Activated naive CD4-positive, alpha-beta T cell treated with anti-CD3 and anti-CD28 coated beads, Interleukin-2, amount 50 U/mL, for 24 hours (primary cell): ENCODE measurements at regions not wholly inside any gene's neighbourhood (a gene's known extent, or its start where the extent isn't known, plus 50 kb on each side); places are given as distances from the start of the nearest gene placed in this dataset.

ENCODE experiments used
- H3K27ac Mint-ChIP-seq: one replicate; pipeline ENCODE4 v1.8.0; 2021; ENCODE audit warnings: mild to moderate bottlenecking, mixed read lengths
- H3K27me3 Mint-ChIP-seq: one replicate; pipeline ENCODE4 v1.8.0; 2021; ENCODE audit warnings: mixed read lengths
- H3K36me3 Mint-ChIP-seq: one replicate; pipeline ENCODE4 v1.8.0; 2021; ENCODE audit warnings: mixed read lengths
- H3K4me1 Mint-ChIP-seq: one replicate; pipeline ENCODE4 v1.8.0; 2021; ENCODE audit warnings: mixed read lengths
- H3K4me3 Mint-ChIP-seq: one replicate; pipeline ENCODE4 v1.8.0; 2021; ENCODE audit warnings: mild to moderate bottlenecking, mixed read lengths
- H3K9me3 Mint-ChIP-seq: one replicate; pipeline ENCODE4 v1.8.0; 2021; ENCODE audit warnings: mixed read lengths

DNA sequence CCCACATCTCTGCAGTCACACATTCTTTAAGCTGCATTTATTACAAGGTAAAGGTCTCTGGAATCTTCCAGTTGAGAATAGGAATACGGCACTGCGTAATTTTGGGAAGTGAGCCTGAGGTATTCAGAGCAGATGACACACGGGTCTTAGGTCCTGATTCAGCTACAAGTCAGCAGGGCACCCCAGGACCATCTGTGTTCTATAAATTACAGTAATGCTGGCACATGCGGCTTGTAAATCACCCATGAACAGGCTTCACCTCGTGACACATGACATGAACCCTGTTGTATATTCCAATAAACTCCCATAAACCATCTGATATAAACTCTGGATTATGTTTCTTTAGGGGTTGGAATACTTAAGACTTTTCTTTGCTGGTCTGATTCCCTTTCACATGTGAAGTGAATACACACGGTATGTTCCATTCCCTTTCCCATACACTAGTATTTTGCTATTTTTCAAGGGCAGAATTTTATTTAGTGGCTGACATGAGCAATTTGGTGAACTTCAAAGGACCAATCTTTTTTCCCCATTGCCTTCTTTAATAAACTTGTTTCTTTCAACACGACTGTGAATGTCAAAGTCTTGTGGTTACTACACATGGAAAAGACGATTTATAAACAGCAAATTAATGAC is 298.6 kb downstream of the MEIS1 start:
- no peaks in the 10 kb centered on the region for H3K9me3 Mint-ChIP-seq
- no peak overlapping the region for H3K27ac Mint-ChIP-seq
- no peaks in the 10 kb centered on the region for H3K27me3 Mint-ChIP-seq
- no peaks in the 10 kb centered on the region for H3K4me1 Mint-ChIP-seq
- no peaks in the 10 kb centered on the region for H3K36me3 Mint-ChIP-seq
- no peak overlapping the region for H3K4me3 Mint-ChIP-seq

DNA sequence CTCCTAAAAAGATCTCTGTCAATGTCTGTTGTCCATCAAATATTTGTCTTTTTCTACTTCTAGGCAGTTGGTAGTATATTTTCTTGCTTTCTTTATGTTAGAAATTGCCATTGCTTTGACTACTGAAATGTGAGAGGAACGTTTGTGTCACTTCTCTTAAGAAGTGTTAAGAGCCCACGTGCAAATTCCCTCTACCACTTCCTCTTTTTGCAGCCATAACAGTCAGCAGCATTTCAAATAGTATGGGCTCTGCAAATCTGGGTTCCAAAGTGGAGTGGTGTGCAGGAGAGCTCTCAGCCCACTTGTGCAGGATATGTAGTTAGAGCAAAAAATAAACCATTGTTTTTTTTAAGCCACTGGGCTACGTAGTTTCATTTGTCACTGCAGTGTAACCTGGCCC is 314.0 kb downstream of the MEIS1 start:
- Mint-ChIP-seq H3K4me3 (no peak overlapping the region), H3K4me1 (no peaks in the 10 kb centered on the region), H3K36me3 (no peaks in the 10 kb centered on the region)

GRCh38 chr2:66749566-66749965 is 314.6 kb downstream of the MEIS1 start:
- H3K27ac Mint-ChIP-seq = no peak overlapping the region
- H3K9me3 Mint-ChIP-seq = peaks cover 6% of the 10 kb centered on the region
- no peaks in the 10 kb centered on the region for H3K36me3 Mint-ChIP-seq

More for the DNA sequence above, 314.0 kb downstream of the MEIS1 start:
- H3K27ac Mint-ChIP-seq = no peak overlapping the region
- no peaks in the 10 kb centered on the region for H3K27me3 Mint-ChIP-seq
- peaks cover 3% of the 10 kb centered on the region for H3K9me3 Mint-ChIP-seq

DNA sequence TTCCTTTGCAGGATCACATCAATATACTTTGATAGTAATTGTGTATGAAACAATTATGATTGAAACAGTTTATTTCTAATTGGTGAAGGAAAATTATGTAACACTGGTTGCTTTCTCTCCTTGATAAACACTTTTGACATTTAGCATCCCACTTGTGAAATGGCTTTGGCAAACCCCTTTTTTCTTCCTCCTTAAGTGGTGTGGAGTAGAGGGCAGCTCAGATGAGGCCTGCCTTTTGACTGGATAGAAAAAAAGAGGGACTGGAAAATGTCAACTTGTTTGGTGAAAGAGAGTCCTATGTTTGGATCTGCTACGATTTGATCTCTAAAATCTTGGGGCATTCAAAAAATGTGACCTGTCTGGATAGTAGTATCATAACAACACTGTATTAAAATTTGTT is 318.3 kb downstream of the MEIS1 start:
- Mint-ChIP-seq H3K27me3 (peaks cover 2% of the 10 kb centered on the region), H3K9me3 (peaks cover 6% of the 10 kb centered on the region), H3K36me3 (no peaks in the 10 kb centered on the region), H3K27ac (no peak overlapping the region), H3K4me1 (no peaks in the 10 kb centered on the region), H3K4me3 (no peak overlapping the region)

More at GRCh38 chr2:66749566-66749965, 314.6 kb downstream of the MEIS1 start:
- H3K4me1 Mint-ChIP-seq = no peaks in the 10 kb centered on the region
- H3K4me3 Mint-ChIP-seq = no peak overlapping the region
- H3K27me3 Mint-ChIP-seq = no peaks in the 10 kb centered on the region

DNA sequence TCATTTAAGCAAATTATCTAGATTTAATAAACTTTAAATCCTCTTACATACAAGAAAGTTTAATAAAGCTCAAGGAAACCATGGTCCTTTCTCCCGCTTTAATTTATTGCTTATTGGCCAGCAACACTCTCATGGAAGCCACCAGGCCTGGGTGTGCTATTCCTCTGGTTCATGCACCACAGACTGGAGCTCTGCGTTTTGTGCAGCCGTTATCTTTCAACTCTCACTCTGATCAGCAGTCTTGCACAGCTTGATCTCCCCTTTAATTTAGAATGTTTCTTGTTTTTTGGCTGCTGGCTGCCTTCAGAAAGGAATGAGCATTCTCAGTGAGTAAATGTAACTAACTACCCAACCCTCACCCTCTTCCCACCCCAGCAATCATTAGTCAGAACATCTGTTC is 318.7 kb downstream of the MEIS1 start:
- H3K27ac Mint-ChIP-seq = no peak overlapping the region
- H3K4me3 Mint-ChIP-seq = no peak overlapping the region
- H3K27me3 Mint-ChIP-seq = peaks cover 2% of the 10 kb centered on the region
- peaks cover 6% of the 10 kb centered on the region for H3K9me3 Mint-ChIP-seq
- no peaks in the 10 kb centered on the region for H3K4me1 Mint-ChIP-seq
- H3K36me3 Mint-ChIP-seq = no peaks in the 10 kb centered on the region

- H3K4me3 Mint-ChIP-seq = no peak overlapping the region
- H3K4me1 Mint-ChIP-seq = no peaks in the 10 kb centered on the region
- peaks cover 2% of the 10 kb centered on the region for H3K27me3 Mint-ChIP-seq
- H3K9me3 Mint-ChIP-seq = peaks cover 6% of the 10 kb centered on the region
- H3K27ac Mint-ChIP-seq = no peak overlapping the region
- no peaks in the 10 kb centered on the region for H3K36me3 Mint-ChIP-seq
Measured at GRCh38 chr2:66755974-66756373, 321.0 kb downstream of the MEIS1 start.

DNA sequence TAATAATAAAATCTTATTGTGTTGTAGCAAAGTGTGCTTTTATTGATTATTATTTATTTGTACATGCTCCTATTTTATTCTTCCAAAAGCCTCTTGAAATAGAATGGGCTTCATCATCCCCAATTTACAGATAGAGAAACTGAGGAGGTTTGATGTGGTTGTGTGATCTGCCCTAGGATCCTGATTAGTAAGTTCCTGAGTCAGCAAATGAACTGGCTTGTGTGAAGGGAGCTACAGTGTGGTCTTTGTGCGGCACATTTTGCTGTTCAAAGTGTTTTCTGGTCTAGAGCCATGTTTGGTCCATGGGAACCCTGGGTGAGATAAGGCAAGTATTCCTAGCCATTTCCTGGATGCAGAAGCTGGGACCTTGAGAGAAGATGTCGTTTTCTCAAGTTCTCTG is 326.9 kb downstream of the MEIS1 start:
- Mint-ChIP-seq H3K27me3 (no peaks in the 10 kb centered on the region), H3K4me3 (no peak overlapping the region), H3K36me3 (no peaks in the 10 kb centered on the region), H3K27ac (no peak overlapping the region), H3K4me1 (no peaks in the 10 kb centered on the region), H3K9me3 (peaks cover 6% of the 10 kb centered on the region)

DNA sequence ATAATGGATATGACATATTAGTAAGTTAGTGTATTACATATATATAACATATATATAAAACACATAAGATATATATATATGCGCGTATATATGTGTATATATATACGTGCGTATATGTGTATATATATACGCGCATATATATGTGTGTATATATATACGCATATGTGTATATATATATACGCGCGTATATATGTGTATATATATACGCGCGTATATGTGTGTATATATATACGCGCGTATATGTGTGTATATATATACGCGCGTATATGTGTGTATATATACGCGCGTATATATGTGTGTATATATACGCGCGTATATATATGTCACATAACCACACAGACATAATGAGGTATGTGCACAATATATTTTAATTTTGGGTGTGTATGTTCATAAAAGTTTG is 327.8 kb downstream of the MEIS1 start:
- Mint-ChIP-seq H3K4me1 (no peaks in the 10 kb centered on the region), H3K36me3 (no peaks in the 10 kb centered on the region), H3K9me3 (peaks cover 6% of the 10 kb centered on the region), H3K27ac (no peak overlapping the region), H3K27me3 (no peaks in the 10 kb centered on the region), H3K4me3 (no peak overlapping the region)

DNA sequence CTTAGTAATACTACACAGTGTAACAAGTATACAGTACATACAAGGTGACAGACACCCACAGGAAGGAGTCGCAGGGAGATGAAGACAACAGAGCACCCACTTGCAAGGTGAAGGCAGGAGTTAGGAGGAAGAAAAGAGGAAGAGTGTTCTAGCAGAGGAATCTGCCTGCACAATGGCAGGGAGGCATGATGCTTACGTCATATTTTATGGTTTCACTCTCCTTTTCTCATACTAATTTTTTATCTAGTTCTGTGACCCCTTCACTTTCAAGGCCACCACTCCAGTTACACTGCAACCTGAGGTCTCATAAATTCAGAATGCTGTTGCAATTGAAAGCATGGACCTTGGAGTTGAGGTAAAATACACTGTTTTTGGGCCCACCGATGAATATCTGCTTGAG is 331.7 kb downstream of the MEIS1 start:
- H3K27me3 Mint-ChIP-seq = peaks cover 2% of the 10 kb centered on the region
- peaks cover 11% of the 10 kb centered on the region for H3K9me3 Mint-ChIP-seq
- H3K4me3 Mint-ChIP-seq = no peak overlapping the region
- H3K36me3 Mint-ChIP-seq = no peaks in the 10 kb centered on the region
- H3K27ac Mint-ChIP-seq = no peak overlapping the region
- H3K4me1 Mint-ChIP-seq = no peaks in the 10 kb centered on the region

- Mint-ChIP-seq H3K4me3 (no peak overlapping the region), H3K36me3 (no peaks in the 10 kb centered on the region), H3K27me3 (peaks cover 2% of the 10 kb centered on the region), H3K4me1 (no peaks in the 10 kb centered on the region), H3K9me3 (peaks cover 5% of the 10 kb centered on the region), H3K27ac (no peak overlapping the region)
Measured at GRCh38 chr2:66771359-66771976, 336.5 kb downstream of the MEIS1 start.

GRCh38 chr2:66772618-66773017 is 337.7 kb downstream of the MEIS1 start:
- peaks cover 5% of the 10 kb centered on the region for H3K9me3 Mint-ChIP-seq
- H3K36me3 Mint-ChIP-seq = no peaks in the 10 kb centered on the region
- H3K4me3 Mint-ChIP-seq = no peak overlapping the region
- H3K4me1 Mint-ChIP-seq = no peaks in the 10 kb centered on the region
- H3K27ac Mint-ChIP-seq = no peak overlapping the region
- peaks cover 2% of the 10 kb centered on the region for H3K27me3 Mint-ChIP-seq

DNA sequence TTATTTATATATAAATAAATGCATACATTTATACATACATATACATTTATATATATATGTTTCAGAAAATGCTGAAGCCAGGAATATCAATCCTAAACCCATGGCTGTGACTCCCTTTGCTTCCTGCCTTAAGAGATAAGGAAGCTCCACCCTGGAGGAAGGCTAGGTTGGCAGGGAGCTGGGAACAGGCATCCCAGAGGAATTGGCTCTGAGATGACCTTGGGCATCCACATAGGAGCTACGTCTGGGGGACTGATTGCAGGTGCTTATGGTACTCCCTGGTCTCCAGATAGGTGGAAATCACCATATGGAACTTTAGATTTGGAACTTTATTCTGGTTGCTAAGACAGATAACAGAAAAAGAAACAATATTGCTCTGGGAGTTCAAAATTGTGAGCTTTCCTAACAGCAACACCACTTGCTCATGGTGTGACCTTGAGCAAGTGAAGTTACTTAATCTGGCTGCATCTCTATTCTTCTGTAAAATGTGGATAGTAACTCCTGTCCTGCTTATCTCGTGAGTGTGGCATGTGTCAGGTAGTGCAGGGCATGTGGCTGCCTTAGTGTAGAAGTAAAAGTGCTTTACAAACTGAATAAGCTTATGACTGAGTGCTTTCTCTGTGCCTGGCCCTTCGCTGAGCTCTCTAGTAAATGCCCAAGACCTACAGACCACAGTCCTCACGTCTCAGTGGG is 341.0 kb downstream of the MEIS1 start:
- Mint-ChIP-seq H3K9me3 (no peaks in the 10 kb centered on the region), H3K27me3 (no peaks in the 10 kb centered on the region), H3K27ac (no peak overlapping the region), H3K4me3 (no peak overlapping the region), H3K4me1 (no peaks in the 10 kb centered on the region), H3K36me3 (no peaks in the 10 kb centered on the region)

DNA sequence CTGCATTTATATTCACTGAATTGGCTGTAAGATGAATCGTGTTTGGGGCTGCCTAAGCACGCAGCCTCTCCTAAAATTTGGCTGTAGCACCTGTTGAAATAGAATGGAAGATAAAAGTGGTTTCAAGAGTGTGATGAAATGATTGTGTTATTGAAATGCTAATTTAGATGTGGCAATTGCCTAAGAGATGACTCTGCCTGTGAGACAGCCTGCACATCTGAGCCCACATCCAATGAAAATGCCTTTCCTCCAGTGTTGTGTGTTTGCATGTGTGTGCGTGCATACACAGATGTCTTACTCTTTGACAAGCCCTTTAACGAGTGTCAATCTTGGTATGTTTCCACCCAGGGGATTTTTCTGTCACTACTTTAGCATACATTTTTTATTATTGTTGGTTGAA is 346.9 kb downstream of the MEIS1 start:
- H3K36me3 Mint-ChIP-seq = no peaks in the 10 kb centered on the region
- no peaks in the 10 kb centered on the region for H3K9me3 Mint-ChIP-seq
- no peaks in the 10 kb centered on the region for H3K27me3 Mint-ChIP-seq
- H3K4me3 Mint-ChIP-seq = no peak overlapping the region
- H3K27ac Mint-ChIP-seq = no peak overlapping the region
- H3K4me1 Mint-ChIP-seq = no peaks in the 10 kb centered on the region

GRCh38 chr2:66782780-66783361 is 347.9 kb downstream of the MEIS1 start:
- Mint-ChIP-seq H3K4me3 (no peak overlapping the region), H3K27me3 (no peaks in the 10 kb centered on the region), H3K4me1 (no peaks in the 10 kb centered on the region), H3K27ac (no peak overlapping the region), H3K9me3 (no peaks in the 10 kb centered on the region), H3K36me3 (no peaks in the 10 kb centered on the region)

DNA sequence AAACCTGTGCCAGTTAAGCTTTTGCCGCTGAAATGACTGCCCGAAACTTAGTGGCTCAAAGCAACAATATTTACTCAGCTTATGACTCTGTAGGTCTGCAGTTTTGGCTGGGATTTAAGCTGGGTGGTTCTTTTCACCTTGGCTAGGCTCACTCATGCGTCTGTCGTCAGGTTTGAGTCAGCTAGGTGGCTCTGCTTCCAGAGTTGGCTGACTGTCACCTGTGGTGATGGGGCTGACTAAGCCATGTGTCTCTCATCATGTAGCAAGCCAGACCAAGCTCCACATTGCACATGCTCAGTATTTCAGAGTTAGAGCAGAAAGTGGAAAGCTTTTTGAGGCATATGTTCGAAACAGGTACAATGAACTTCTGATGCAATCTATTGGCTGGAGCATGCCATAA is 354.8 kb downstream of the MEIS1 start:
- no peaks in the 10 kb centered on the region for H3K27me3 Mint-ChIP-seq

DNA sequence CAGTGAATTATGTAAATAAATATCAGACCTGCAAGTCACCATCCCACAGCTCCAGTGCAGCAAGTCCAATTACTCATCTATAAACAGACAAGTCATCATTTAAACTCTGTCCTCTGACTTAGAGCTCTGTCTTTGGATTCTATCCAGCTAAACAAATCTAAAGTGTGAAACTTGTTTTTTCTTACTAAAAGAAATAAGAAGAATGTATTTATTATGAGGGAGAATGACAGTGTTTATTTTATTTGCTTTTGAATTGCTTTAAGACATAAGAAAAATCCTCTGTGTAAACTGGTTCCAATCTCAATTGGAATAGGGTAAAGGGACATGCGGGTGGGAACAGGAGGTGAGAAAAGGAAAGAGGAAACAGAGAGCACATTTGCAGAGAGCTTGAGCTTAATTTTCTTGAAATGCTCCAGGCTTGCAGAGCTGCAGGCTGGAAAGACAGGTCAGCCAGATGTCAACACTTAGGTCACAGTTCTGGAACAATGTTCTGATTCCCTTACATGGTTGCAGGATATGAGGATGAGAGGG is 355.8 kb downstream of the MEIS1 start:
- H3K4me3 Mint-ChIP-seq = no peak overlapping the region
- H3K9me3 Mint-ChIP-seq = no peaks in the 10 kb centered on the region
- no peak overlapping the region for H3K27ac Mint-ChIP-seq
- H3K36me3 Mint-ChIP-seq = no peaks in the 10 kb centered on the region
- H3K27me3 Mint-ChIP-seq = no peaks in the 10 kb centered on the region
- H3K4me1 Mint-ChIP-seq = no peaks in the 10 kb centered on the region

More for the DNA sequence above, 354.8 kb downstream of the MEIS1 start:
- Mint-ChIP-seq H3K4me1 (no peaks in the 10 kb centered on the region), H3K4me3 (no peak overlapping the region), H3K9me3 (no peaks in the 10 kb centered on the region), H3K36me3 (no peaks in the 10 kb centered on the region), H3K27ac (no peak overlapping the region)
